ENCODE measurements at regions not wholly inside any gene's neighbourhood (a gene's known extent, or its start where the extent isn't known, plus 50 kb on each side); places are given as distances from the start of the nearest gene placed in this dataset.

GRCh38 chr14:34348592-34348991, 113.4 kb downstream of the SPTSSA start:
- TF ChIP-seq CTCF (IDR thresholded peaks at IDR 0.05; ENCODE audit: low read depth, low read length), result no peak
- DNase-seq (ENCODE audit: extremely low read depth, low read depth), result no peak

- no peak for DNase-seq (ENCODE audit: extremely low read depth, low read depth)
- no peak for TF ChIP-seq CTCF (IDR thresholded peaks at IDR 0.05; ENCODE audit: low read depth, low read length)
Measured at GRCh38 chr14:34347683-34348082, 114.4 kb downstream of the SPTSSA start.

DNA sequence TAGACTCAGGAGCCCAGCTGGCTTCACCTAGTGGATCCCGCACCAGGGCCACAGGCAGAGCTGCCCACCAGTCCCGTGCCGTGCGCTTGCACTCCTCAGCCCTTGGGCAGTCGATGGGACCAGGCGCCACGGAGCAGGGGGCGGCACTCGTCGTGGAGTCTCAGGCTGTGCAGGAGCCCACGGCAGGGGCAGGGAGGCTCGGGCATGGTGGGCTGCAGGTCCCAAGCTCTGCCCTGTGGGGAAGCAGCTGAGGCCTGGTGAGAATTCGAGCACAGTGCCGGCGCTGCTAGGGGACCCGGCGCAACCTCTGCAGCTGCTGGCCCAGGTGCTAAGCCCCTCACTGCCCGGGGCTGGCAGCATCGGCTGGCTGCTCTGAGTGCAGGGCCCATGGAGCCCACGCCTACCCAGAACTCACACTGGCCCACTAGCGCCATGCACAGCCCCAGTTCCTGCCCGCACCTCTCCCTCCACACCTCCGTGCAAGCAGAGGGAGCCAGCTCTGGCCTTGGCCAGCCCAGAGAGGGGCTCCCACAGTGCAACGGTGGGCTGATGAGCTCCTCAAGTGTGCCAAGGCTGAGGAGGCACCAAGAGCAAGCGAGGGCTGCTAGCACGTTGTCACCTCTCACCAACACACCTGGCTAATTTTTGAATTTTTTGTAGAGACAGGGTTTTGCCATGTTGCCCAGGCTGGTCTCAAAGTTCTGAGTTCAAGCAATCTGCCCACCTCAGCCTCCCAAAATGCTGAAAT, 116.1 kb downstream of the SPTSSA start:
- DNase-seq (ENCODE audit: extremely low read depth, low read depth), result no peak
- no peak for TF ChIP-seq CTCF (IDR thresholded peaks at IDR 0.05; ENCODE audit: low read depth, low read length)

DNA sequence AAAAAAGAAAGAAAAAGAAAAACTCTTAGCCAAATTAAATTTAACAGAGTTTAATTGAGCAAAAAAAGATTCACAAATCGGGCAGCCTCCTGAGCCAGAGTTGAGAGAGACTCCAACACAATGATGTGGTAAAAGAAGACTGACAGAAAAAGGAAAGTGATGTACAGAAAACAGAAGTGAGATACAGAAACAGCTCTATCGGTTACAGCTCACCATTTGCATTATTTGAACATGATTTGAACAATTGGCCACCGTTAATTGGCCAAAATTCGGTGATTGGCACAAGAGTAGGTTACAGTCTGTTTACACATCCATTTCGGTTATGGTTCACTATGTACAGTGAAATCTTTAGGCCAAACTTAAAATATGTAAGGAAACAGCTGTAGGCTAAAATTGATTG, 117.7 kb downstream of the SPTSSA start:
- DNase-seq (ENCODE audit: extremely low read depth, low read depth), result no peak
- no peak for TF ChIP-seq CTCF (IDR thresholded peaks at IDR 0.05; ENCODE audit: low read depth, low read length)

GRCh38 chr14:34340025-34340625, 121.9 kb downstream of the SPTSSA start:
- no peak for DNase-seq (ENCODE audit: extremely low read depth, low read depth)
- no peak for TF ChIP-seq CTCF (IDR thresholded peaks at IDR 0.05; ENCODE audit: low read depth, low read length)

GRCh38 chr14:34338056-34338455, 124.0 kb downstream of the SPTSSA start:
- no peak for TF ChIP-seq CTCF (IDR thresholded peaks at IDR 0.05; ENCODE audit: low read depth, low read length)
- DNase-seq (ENCODE audit: extremely low read depth, low read depth), result no peak

- DNase-seq (ENCODE audit: extremely low read depth, low read depth), result no peak
- no peak for TF ChIP-seq CTCF (IDR thresholded peaks at IDR 0.05; ENCODE audit: low read depth, low read length)
Measured at GRCh38 chr14:34336501-34336900, 125.5 kb downstream of the SPTSSA start.
